ENCODE measurements at regions not wholly inside any gene's neighbourhood (a gene's known extent, or its start where the extent isn't known, plus 50 kb on each side); places are given as distances from the start of the nearest gene placed in this dataset.
"Not testable (repeated sequence)": the region's sequence is repeated elsewhere in the genome, so short reads cannot be mapped to it uniquely, and the experiment has no call there.

GRCh38 chr11:25597696-25598095 is 734.2 kb upstream of the ANO3 start:
- no peak overlapping the region for H3K4me3 ChIP-seq
- no peak overlapping the region for H3K27ac ChIP-seq

GRCh38 chr11:25602149-25602548 is 729.8 kb upstream of the ANO3 start:
- Histone ChIP-seq H3K27ac (no peak overlapping the region), H3K4me3 (no peak overlapping the region)

DNA sequence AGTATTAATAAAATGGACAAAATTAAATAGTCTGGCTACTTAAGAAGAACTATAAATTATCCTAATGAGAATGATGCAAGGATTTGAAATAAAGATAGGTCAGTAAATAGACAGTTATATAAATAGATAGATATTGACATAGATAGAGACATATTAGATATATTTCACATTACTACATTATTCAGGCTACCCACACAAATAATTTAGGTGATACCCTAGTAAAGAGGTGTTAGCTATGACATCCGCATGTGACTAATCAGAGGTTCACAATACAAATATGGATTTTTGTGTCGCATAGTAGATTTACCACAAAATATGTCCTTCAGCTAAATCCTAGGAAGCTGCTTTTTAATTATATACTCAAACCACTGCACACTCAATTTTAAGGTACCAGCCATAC is 729.0 kb upstream of the ANO3 start:
- H3K4me3 ChIP-seq, result no peak overlapping the region
- no peak overlapping the region for H3K27ac ChIP-seq

DNA sequence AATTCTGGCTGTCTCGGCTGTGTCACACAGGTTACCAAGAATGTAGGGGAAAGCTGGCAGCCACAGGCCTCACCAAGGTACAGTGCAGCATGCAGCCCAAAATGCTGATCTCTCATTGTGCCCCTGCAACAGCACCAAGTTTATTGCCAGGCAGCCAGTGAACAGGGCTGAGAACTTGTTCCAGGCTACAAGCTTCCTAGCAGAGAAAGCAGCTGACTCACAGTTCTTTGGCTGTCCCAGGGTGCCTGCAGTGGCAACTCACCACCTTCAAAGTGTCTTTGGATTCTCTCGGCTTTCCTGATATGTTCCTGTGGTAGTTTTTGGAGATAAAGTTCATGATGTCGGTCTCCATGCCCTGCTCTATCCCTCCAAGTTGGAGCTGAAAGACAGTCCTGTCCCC is 719.1 kb upstream of the ANO3 start:
- Histone ChIP-seq H3K27ac (no peak overlapping the region), H3K4me3 (no peak overlapping the region)

- H3K27ac ChIP-seq, result no peak overlapping the region
- no peak overlapping the region for H3K4me3 ChIP-seq
Measured at GRCh38 chr11:25613451-25613850, 718.5 kb upstream of the ANO3 start.

DNA sequence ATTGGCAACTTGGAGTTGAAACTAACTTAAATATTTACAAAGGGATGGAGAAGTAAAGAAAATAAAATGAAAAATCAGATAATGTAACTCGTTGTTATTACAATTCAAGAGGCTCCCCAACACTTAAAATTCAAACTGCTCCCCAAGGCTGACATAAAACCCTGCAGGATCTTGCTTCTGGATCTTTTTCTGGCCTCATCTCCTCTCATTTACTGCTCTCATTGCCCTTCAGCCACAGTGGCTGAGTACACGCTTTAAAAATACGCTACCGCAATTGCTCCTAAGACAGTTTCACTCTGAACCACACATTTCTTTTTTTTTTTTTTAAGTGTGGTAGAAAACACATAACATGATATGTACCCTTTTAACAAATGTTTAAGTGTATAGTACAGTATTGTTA is 718.1 kb upstream of the ANO3 start:
- Histone ChIP-seq H3K27ac (no peak overlapping the region), H3K4me3 (no peak overlapping the region)

- no peak overlapping the region for H3K4me3 ChIP-seq
Measured at GRCh38 chr11:25615069-25615468, 716.9 kb upstream of the ANO3 start.

DNA sequence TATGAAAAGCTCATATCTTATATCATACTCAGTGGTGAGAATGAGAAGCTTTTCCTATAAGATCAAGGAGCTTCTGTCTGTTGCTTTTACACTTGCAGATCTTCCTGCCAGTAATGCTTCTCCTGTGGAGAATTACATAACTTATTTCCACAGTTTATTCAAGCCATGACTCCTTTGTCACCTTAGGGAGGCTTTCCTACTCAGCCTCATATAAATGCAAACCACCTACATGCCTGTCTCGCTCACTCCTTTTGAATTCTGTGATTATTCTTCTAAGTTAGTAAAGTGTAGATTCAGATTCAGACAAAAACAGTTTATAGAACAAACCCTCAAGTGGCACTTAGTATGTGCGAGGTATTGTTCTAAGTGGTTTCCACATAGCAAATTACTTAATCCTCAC is 716.1 kb upstream of the ANO3 start:
- H3K4me3 ChIP-seq, result no peak overlapping the region
- H3K27ac ChIP-seq, result no peak overlapping the region

More at GRCh38 chr11:25615069-25615468, 716.9 kb upstream of the ANO3 start:
- no peak overlapping the region for H3K27ac ChIP-seq

- H3K4me3 ChIP-seq, result no peak overlapping the region
Measured at GRCh38 chr11:25625094-25625493, 706.8 kb upstream of the ANO3 start.

DNA sequence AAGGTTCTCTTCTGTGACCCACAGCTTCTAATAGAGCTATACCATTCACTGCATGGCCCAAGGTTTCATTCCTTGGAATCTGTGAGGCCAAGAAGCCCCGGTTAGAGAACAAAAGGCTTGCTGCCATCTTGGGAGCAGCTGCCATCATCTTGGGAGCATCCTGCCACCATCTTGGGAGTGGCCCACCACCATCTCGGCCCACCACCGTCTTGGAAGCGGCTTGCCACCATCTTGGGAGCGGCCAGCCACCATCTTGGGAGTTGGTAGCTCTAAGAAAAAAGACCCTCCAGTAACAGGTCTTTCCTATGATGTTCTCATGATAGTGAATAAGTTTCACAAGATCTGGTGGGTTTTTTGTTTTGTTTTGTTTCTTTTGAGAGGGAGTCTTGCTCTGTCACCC is 703.9 kb upstream of the ANO3 start:
- Histone ChIP-seq H3K4me3 (no peak overlapping the region), H3K27ac (no peak overlapping the region)

More at GRCh38 chr11:25625094-25625493, 706.8 kb upstream of the ANO3 start:
- H3K27ac ChIP-seq, result no peak overlapping the region

GRCh38 chr11:25633230-25633629 is 698.7 kb upstream of the ANO3 start:
- Histone ChIP-seq H3K4me3 (no peak overlapping the region), H3K27ac (no peak overlapping the region)

DNA sequence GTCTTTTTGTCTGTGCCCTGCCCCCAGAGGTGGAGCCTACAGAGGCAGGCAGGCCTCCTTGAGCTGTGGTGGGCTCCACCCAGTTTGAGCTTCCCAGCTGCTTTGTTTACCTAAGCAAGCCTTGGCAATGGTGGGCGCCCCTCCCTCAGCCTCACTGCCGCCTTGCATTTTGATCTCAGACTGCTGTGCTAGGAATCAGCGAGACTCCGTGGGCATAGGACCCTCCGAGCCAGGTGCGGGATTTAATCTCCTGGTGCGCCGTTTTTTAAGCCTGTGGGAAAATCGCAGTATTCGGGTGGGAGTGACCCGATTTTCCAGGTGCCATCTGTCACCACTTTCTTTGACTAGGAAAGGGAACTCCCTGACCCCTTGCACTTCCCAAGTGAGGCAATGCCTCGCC is 682.7 kb upstream of the ANO3 start:
- not testable (repeated sequence) for H3K27ac ChIP-seq, H3K4me3 ChIP-seq

DNA sequence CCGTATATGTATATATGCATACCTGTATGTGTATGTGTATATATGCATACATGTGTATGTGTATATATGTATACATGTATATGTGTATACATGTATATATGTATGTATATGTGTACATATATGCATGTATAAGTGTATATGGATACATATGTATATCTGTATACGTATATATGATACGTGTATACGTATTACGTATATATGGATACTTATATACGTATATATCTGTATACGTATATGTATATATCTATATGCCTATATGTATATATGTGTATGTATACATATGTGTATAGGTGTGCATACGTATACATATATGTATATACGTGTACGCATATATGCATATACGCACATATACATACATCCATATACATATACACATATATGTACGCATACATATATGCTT is 681.6 kb upstream of the ANO3 start:
- H3K27ac ChIP-seq, result no peak overlapping the region
- no peak overlapping the region for H3K4me3 ChIP-seq

GRCh38 chr11:25655636-25656035 is 676.3 kb upstream of the ANO3 start:
- Histone ChIP-seq H3K4me3 (no peak overlapping the region), H3K27ac (no peak overlapping the region)

GRCh38 chr11:25658916-25659315 is 673.0 kb upstream of the ANO3 start:
- H3K27ac ChIP-seq, result no peak overlapping the region
- no peak overlapping the region for H3K4me3 ChIP-seq

GRCh38 chr11:25659706-25660105 is 672.2 kb upstream of the ANO3 start:
- H3K27ac ChIP-seq, result no peak overlapping the region
- H3K4me3 ChIP-seq, result no peak overlapping the region

- no peak overlapping the region for H3K4me3 ChIP-seq
- H3K27ac ChIP-seq, result no peak overlapping the region
Measured at GRCh38 chr11:25667871-25668270, 664.1 kb upstream of the ANO3 start.

- H3K27ac ChIP-seq, result no peak overlapping the region
- no peak overlapping the region for H3K4me3 ChIP-seq
Measured at GRCh38 chr11:25691959-25692358, 640.0 kb upstream of the ANO3 start.

- Histone ChIP-seq H3K27ac (no peak overlapping the region), H3K4me3 (no peak overlapping the region)
Measured at GRCh38 chr11:25702417-25702816, 629.5 kb upstream of the ANO3 start.

GRCh38 chr11:25710975-25711374 is 621.0 kb upstream of the ANO3 start:
- H3K4me3 ChIP-seq, result no peak overlapping the region
- H3K27ac ChIP-seq, result no peak overlapping the region

- Histone ChIP-seq H3K4me3 (no peak overlapping the region), H3K27ac (no peak overlapping the region)
Measured at GRCh38 chr11:25727944-25728343, 604.0 kb upstream of the ANO3 start.

DNA sequence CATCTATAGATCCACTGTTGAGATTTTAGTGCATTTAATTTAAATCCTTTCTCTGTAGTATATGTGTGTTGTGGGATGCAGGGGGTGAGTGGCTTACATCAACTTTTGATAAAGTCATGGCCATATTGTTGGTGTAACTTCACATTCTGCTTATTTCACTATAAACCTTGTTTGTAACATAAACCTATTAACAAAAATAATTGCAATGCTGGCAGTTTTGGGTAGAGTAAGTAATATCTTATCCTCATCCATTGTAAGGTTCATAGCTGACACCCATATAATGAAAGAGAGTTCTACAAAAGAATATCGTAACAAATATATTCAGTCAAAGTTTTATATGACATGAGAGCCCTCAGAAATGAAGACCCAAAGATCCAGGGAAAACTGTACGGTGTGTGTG is 601.7 kb upstream of the ANO3 start:
- Histone ChIP-seq H3K4me3 (no peak overlapping the region), H3K27ac (no peak overlapping the region)

DNA sequence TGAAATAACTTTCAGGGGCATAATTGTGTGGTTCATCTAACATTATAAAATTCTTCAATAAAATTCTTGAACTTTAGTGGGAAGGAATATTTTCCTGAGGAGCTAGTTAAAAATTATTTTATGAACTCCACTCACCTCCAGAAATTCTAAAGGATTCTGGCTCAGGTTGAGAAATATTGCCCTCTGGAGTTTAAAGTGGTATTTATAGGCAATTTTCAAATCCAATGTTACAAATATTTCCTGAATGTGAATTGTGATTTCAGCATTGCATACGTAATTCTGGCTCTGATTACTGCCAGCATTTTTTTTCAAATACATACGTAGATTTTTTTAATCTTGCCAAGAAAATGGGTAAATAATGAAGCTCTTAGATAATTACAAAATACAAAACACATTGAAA is 598.2 kb upstream of the ANO3 start:
- Histone ChIP-seq H3K27ac (no peak overlapping the region), H3K4me3 (no peak overlapping the region)
